HEK293 (cell line): ENCODE measurements at regions not wholly inside any gene's neighbourhood (a gene's known extent, or its start where the extent isn't known, plus 50 kb on each side); places are given as distances from the start of the nearest gene placed in this dataset.

Experiments
- ATF2 ChIP-seq: fragments of 450-650 bp; formaldehyde crosslinking; IDR thresholded peaks from 2 replicates; pipeline ENCODE4 v1.5.1; 2016; ENCODE audit warnings: missing biosample characterization, missing genetic modification characterization, low read depth
- GLI4 ChIP-seq: fragments of 450-650 bp; formaldehyde crosslinking; IDR thresholded peaks from 2 replicates; pipeline ENCODE4 v1.5.1; 2016; ENCODE audit warnings: missing biosample characterization, missing genetic modification characterization
- HOXA7 ChIP-seq: sonication (generic); formaldehyde crosslinking; IDR thresholded peaks from 2 replicates; pipeline ENCODE4 v1.8.1; 2022; ENCODE audit warnings: missing genetic modification reagents, borderline replicate concordance
- MYNN ChIP-seq: fragments of 450-650 bp; formaldehyde crosslinking; IDR thresholded peaks from 2 replicates; pipeline ENCODE4 v1.5.1; 2016; ENCODE audit warnings: missing biosample characterization, missing genetic modification characterization, borderline replicate concordance
- PBX3 ChIP-seq: sonication (generic); formaldehyde crosslinking; IDR thresholded peaks from 2 replicates; pipeline ENCODE4 v1.8.1; 2022; ENCODE audit warnings: mild to moderate bottlenecking, moderate library complexity, missing genetic modification reagents
- PRDM2 ChIP-seq: fragments of 450-650 bp; formaldehyde crosslinking; IDR thresholded peaks from 2 replicates; pipeline ENCODE4 v1.5.1; 2016; ENCODE audit warnings: missing biosample characterization, missing genetic modification characterization, borderline replicate concordance
- SP7 ChIP-seq: fragments of 450-650 bp; formaldehyde crosslinking; IDR thresholded peaks from 2 replicates; pipeline ENCODE4 v1.5.1; 2016; ENCODE audit warnings: missing biosample characterization, missing genetic modification characterization
- ZBTB1 ChIP-seq: fragments of 450-650 bp; formaldehyde crosslinking; IDR thresholded peaks from 2 replicates; pipeline ENCODE4 v1.5.1; 2016; ENCODE audit warnings: missing biosample characterization, missing genetic modification characterization
- ZBTB6 ChIP-seq: fragments of 450-650 bp; formaldehyde crosslinking; IDR thresholded peaks from 2 replicates; pipeline ENCODE4 v1.5.1; 2017; ENCODE audit warnings: missing biosample characterization, missing genetic modification characterization
- ZNF10 ChIP-seq: fragments of 450-650 bp; formaldehyde crosslinking; IDR thresholded peaks from 2 replicates; pipeline ENCODE4 v1.5.1; 2017; ENCODE audit warnings: missing biosample characterization, missing genetic modification characterization
- ZNF16 ChIP-seq: fragments of 450-650 bp; formaldehyde crosslinking; IDR thresholded peaks from 2 replicates; pipeline ENCODE4 v1.5.1; 2016; ENCODE audit warnings: low read depth, missing biosample characterization, missing genetic modification characterization
- ZNF202 ChIP-seq: fragments of 450-650 bp; formaldehyde crosslinking; IDR thresholded peaks from 2 replicates; pipeline ENCODE4 v1.5.1; 2016; ENCODE audit warnings: missing biosample characterization, missing genetic modification characterization, borderline replicate concordance
- ZNF266 ChIP-seq: fragments of 450-650 bp; formaldehyde crosslinking; IDR thresholded peaks from 2 replicates; pipeline ENCODE4 v1.5.1; 2016; ENCODE audit warnings: missing biosample characterization, missing genetic modification characterization, low read depth
- ZNF501 ChIP-seq: fragments of 450-650 bp; formaldehyde crosslinking; IDR thresholded peaks from 2 replicates; pipeline ENCODE4 v1.5.1; 2016; ENCODE audit warnings: missing biosample characterization, missing genetic modification characterization
- ZNF510 ChIP-seq: fragments of 450-650 bp; formaldehyde crosslinking; IDR thresholded peaks from 2 replicates; pipeline ENCODE4 v1.5.1; 2018; ENCODE audit warnings: mild to moderate bottlenecking, missing genetic modification characterization, missing biosample characterization; ENCODE audit not compliant: insufficient replicate concordance
- ZNF549 ChIP-seq: fragments of 450-650 bp; IDR thresholded peaks from 2 replicates; pipeline ENCODE4 v1.5.1; 2018; ENCODE audit warnings: missing biosample characterization, missing genetic modification characterization, mild to moderate bottlenecking, inconsistent platforms, moderate library complexity
- ZNF560 ChIP-seq: fragments of 450-650 bp; formaldehyde crosslinking; IDR thresholded peaks from 2 replicates; pipeline ENCODE4 v1.5.1; 2017; ENCODE audit warnings: missing biosample characterization, missing genetic modification characterization, borderline replicate concordance
- ZNF580 ChIP-seq: fragments of 450-650 bp; formaldehyde crosslinking; IDR thresholded peaks from 2 replicates; pipeline ENCODE4 v1.5.1; 2016; ENCODE audit warnings: missing biosample characterization, missing genetic modification characterization
- ZNF585B ChIP-seq: fragments of 450-650 bp; formaldehyde crosslinking; IDR thresholded peaks from 2 replicates; pipeline ENCODE4 v1.5.1; 2016; ENCODE audit warnings: missing biosample characterization, missing genetic modification characterization
- ZNF596 ChIP-seq: fragments of 450-650 bp; IDR thresholded peaks from 2 replicates; pipeline ENCODE4 v1.5.0; 2018; ENCODE audit warnings: missing biosample characterization, mild to moderate bottlenecking, missing genetic modification characterization, moderate library complexity
- ZNF639 ChIP-seq: fragments of 450-650 bp; formaldehyde crosslinking; IDR thresholded peaks from 2 replicates; pipeline ENCODE4 v1.5.1; 2016; ENCODE audit warnings: missing biosample characterization, missing genetic modification characterization
- ZNF658 ChIP-seq: fragments of 450-650 bp; formaldehyde crosslinking; IDR thresholded peaks from 2 replicates; pipeline ENCODE4; 2016; ENCODE audit warnings: missing biosample characterization, missing genetic modification characterization
- ZNF692 ChIP-seq: fragments of 450-650 bp; formaldehyde crosslinking; IDR thresholded peaks from 2 replicates; pipeline ENCODE4 v1.5.1; 2016; ENCODE audit warnings: missing biosample characterization, missing genetic modification characterization
- ZNF791 ChIP-seq: fragments of 450-650 bp; formaldehyde crosslinking; IDR thresholded peaks from 2 replicates; pipeline ENCODE4 v1.5.1; 2016; ENCODE audit warnings: missing biosample characterization, missing genetic modification characterization

GRCh38 chr9:135281791-135282737, 194.6 kb downstream of the OLFM1 start (continued):
- TF ChIP-seq ATF2 (tag by site-specific recombination) (peak; percentile 96), ZBTB1 (no peak), ZNF266 (tag by site-specific recombination) (no peak), ZNF580 (tag by site-specific recombination) (no peak), ZNF692 (tag by site-specific recombination) (0 out of 2 replicates have a peak, but pooled peaks have one; percentile 8), ZBTB6 (tag by site-specific recombination) (no peak), ZNF585B (tag by site-specific recombination) (no peak), ZNF596 (no peak), ZNF501 (tag by site-specific recombination) (no peak), ZNF510 (tag by site-specific recombination) (no peak), MYNN (tag by site-specific recombination) (no peak), PBX3 (CRISPR knock-in tag) (no peak), ZNF560 (tag by site-specific recombination) (no peak), SP7 (tag by site-specific recombination) (peak; percentile 30), ZNF202 (tag by site-specific recombination) (no peak), ZNF791 (tag by site-specific recombination) (no peak), HOXA7 (no peak), ZNF16 (tag by site-specific recombination) (no peak), ZNF10 (tag by site-specific recombination) (no peak), PRDM2 (tag by site-specific recombination) (no peak), ZNF658 (tag by site-specific recombination) (no peak), ZNF549 (tag by site-specific recombination) (no peak), GLI4 (tag by site-specific recombination) (no peak), ZNF639 (tag by site-specific recombination) (no peak)
